HG03060 (cell line): ENCODE measurements at regions not wholly inside any gene's neighbourhood (a gene's known extent, or its start where the extent isn't known, plus 50 kb on each side); places are given as distances from the start of the nearest gene placed in this dataset.
A peak's percentile ranks its signal among the peaks of the same experiment; 100 is the strongest.
"Not testable (repeated sequence)": the region's sequence is repeated elsewhere in the genome, so short reads cannot be mapped to it uniquely, and the experiment has no call there.

ENCODE experiments used
- ATAC-seq: cut with Tn5 transposase; IDR thresholded peaks from one replicate; pipeline ENCODE4 v1.9.1; 2021; ENCODE audit warnings: low read depth, moderate number of reproducible peaks; ENCODE audit not compliant: unreplicated experiment

DNA sequence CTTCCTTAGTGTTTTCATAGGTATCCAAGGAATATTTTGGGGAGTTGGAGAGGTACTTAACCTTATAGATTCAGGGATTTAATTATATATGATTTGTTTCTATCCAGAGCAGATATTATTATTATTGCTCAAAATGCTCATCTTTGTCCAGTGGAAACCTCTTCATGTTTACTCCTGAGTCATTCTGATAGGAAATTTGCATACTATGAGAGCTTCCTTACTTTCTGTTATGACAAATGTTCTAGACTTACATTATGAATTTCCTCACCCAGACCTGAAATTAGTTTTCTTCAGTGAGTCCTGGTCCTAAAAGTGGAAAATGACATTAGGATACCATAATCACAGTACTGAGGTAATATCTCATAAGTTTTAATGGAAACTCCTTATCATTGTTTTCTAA lies 57.5 kb upstream of the PLPPR5 start:
- peak; percentile 72 for ATAC-seq

GRCh38 chr1:99069146-99069545 lies 64.5 kb upstream of the PLPPR5 start:
- ATAC-seq = no peak

- not testable (repeated sequence) for ATAC-seq
Observed at GRCh38 chr1:99078529-99078928, 73.9 kb upstream of the PLPPR5 start.

GRCh38 chr1:99082366-99082765 lies 77.7 kb upstream of the PLPPR5 start:
- ATAC-seq = no peak

DNA sequence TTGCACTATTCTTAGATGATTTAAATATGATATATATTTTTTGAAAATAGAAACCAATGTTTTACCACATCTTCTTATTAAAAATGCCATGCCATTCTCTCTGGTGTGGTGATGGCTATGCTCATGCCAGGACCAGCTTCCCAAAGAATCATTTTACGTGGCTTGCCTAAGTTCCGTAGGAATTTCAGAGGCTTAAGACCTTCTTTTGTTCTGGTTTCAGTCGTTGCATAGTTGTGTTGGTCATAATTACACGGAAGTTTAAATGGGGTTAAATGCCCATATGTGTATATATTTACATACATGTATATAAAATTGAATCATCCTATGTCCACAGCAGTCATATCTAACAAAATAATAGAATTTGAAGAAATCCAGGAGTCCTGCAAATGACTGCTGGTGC lies 78.7 kb upstream of the PLPPR5 start:
- no peak for ATAC-seq

- ATAC-seq = peak; percentile 55
Observed at GRCh38 chr1:99084562-99084961, 79.9 kb upstream of the PLPPR5 start.

GRCh38 chr1:99086057-99086456 lies 81.4 kb upstream of the PLPPR5 start:
- ATAC-seq = no peak

- no peak for ATAC-seq
Observed at GRCh38 chr1:99098589-99098988, 93.9 kb upstream of the PLPPR5 start.

GRCh38 chr1:99106274-99106673 lies 101.6 kb upstream of the PLPPR5 start:
- ATAC-seq = no peak

DNA sequence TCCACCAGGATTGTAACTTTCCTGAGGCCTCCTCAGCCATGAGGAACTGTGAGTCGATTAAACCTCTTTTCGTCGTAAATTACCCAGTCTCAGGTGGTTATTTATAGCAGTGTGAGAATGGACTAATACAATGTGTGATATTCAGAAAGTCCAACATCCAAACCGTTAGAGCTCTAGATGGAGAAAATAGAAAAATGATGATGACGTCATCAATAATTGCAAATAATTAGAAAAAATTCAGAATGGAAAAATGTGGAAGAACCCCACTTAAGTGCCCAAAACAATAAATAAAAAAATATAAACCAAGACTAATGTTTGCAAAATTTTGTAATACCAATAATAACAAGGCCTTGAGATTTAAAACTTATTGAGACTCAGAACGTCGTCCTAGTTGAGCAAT lies 103.0 kb upstream of the PLPPR5 start:
- no peak for ATAC-seq

GRCh38 chr1:99110140-99111041 lies 105.7 kb upstream of the PLPPR5 start:
- no peak for ATAC-seq

- no peak for ATAC-seq
Observed at GRCh38 chr1:99115231-99115630, 110.6 kb upstream of the PLPPR5 start.

- no peak for ATAC-seq
Observed at GRCh38 chr1:99119188-99119587, 114.5 kb upstream of the PLPPR5 start.

GRCh38 chr1:99122039-99122438 lies 117.4 kb upstream of the PLPPR5 start:
- no peak for ATAC-seq

DNA sequence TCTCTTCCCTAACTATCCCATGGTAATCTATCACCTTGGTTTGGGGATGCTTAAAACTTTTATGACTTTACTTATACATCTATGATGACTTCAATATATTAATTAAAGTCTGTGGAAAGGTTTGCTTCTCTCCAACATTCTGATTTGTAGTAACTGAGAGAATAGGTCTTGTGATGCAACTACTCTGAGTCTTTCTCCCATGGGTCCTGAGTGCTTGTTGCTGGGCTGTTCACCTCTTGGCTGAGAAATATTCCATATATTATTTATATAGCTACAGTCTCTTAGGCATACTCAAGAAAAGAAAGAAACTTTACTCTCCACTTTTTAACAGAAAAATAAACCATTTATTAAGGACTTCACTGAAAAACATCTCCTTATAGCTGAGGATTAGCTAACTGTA lies 119.3 kb upstream of the PLPPR5 start:
- no peak for ATAC-seq

GRCh38 chr1:99131546-99131945 lies 126.9 kb upstream of the PLPPR5 start:
- ATAC-seq = no peak

- no peak for ATAC-seq
Observed at GRCh38 chr1:99133756-99134500, 129.3 kb upstream of the PLPPR5 start.

- no peak for ATAC-seq
Observed at GRCh38 chr1:99137554-99138206, 126.6 kb upstream of the PLPPR4 start.

GRCh38 chr1:99139876-99140275 lies 124.4 kb upstream of the PLPPR4 start:
- no peak for ATAC-seq

GRCh38 chr1:99146129-99146848 lies 118.0 kb upstream of the PLPPR4 start:
- no peak for ATAC-seq

DNA sequence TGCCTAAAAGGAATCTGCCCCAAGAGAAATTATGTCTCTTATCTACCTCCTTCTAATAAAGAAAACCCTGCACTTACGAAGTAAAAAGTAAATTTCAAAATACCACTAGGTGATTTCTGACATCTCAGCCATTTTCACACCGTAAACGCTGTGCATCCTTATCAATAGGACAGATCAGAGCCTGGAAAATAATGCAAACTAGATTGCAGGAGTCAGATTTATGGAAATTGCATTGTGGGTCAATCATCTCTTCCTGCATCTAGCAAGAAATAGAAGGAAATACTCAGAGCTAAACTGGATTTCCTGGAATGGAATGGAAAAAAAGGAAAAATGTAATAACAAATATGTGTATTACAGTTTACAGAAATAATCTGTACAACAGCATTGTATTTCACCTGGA lies 114.3 kb upstream of the PLPPR4 start:
- no peak for ATAC-seq
